ENCODE measurements at regions not wholly inside any gene's neighbourhood (a gene's known extent, or its start where the extent isn't known, plus 50 kb on each side); places are given as distances from the start of the nearest gene placed in this dataset. TPM values are rescaled to one million over a fixed set of nuclear protein-coding genes. Genes with fewer than 3 reads are reported as not detected.

Small RNA genes in the stretch of these regions (microRNA-seq; reads per million reads assigned to microRNA genes)
- gene MIR4510: not detected

Small RNA genes in the stretch of these regions (small RNA-seq; reads per million reads assigned to genes)
- gene AC068867.1 (ENCODE audit: insufficient read depth in 2 of 3, insufficient read length in 3 of 3, low read depth in 2 of 3, low replicate concordance in 1 of 3) (0 reads per million in 3 experiments), gene MIR4510 (ENCODE audit: insufficient read depth in 2 of 3, insufficient read length in 3 of 3, low read depth in 2 of 3, low replicate concordance in 1 of 3) (0 reads per million in 3 experiments)

All from HepG2 (cell line).